ENCODE measurements at regions not wholly inside any gene's neighbourhood (a gene's known extent, or its start where the extent isn't known, plus 50 kb on each side); places are given as distances from the start of the nearest gene placed in this dataset.

DNA sequence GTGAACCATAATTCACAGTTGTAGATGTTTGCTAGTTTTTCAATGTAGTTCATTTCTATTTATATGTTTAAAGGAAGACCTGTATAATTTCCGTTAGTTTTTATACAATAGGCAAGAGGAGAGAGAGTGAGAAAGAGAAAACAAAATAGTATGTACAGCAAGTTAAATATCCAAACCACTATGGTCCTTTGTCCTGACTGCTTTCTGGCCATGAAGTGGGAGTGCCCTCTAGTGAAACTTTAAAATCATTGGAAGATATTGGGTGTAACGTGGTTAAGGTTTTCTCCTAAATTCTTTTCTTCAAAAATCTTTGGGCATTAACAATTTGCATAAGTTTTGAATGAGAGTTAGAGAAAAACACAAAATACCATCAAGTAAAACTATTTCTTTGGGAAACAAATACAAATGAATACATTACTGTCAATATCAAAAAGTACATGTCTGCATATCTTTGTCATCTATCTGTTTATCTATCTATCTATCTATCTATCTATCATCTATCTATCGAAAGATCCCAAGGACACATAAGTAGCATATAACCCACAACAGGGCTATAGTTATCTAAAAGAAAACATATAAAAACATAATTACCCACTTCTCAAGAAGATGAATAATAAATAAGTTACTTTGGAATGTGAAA lies 534.6 kb upstream of the ATP11B start:
- no peaks in the 10 kb centered on the region for H3K27me3 ChIP-seq (ENCODE audit: control insufficient read depth, insufficient read depth, low read length)
- Mint-ChIP-seq H3K9me3 (peaks cover 5 to 6% of the 10 kb centered on the region in 2 donors), H3K4me1 (no peaks in the 10 kb centered on the region), H3K4me3 (no peak overlapping the region), H3K27me3 (ENCODE audit: low read depth in 2 of 2) (no peaks in the 10 kb centered on the region), H3K36me3 (no peaks in the 10 kb centered on the region), H3K27ac (no peak overlapping the region)
- no peaks in the 10 kb centered on the region for H3K36me3 ChIP-seq (ENCODE audit: control insufficient read depth, insufficient read depth, low read length)
- no peak overlapping the region for H3K27ac ChIP-seq (ENCODE audit: low read length)
- H3K4me3 ChIP-seq (ENCODE audit: low read length): no peak overlapping the region
- no peak for ATAC-seq
- intact Hi-C loops (cut with micrococcal nuclease): no loop called here
- TF ChIP-seq, protein P1, sequence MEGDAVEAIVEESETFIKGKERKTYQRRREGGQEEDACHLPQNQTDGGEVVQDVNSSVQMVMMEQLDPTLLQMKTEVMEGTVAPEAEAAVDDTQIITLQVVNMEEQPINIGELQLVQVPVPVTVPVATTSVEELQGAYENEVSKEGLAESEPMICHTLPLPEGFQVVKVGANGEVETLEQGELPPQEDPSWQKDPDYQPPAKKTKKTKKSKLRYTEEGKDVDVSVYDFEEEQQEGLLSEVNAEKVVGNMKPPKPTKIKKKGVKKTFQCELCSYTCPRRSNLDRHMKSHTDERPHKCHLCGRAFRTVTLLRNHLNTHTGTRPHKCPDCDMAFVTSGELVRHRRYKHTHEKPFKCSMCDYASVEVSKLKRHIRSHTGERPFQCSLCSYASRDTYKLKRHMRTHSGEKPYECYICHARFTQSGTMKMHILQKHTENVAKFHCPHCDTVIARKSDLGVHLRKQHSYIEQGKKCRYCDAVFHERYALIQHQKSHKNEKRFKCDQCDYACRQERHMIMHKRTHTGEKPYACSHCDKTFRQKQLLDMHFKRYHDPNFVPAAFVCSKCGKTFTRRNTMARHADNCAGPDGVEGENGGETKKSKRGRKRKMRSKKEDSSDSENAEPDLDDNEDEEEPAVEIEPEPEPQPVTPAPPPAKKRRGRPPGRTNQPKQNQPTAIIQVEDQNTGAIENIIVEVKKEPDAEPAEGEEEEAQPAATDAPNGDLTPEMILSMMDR (IDR thresholded peaks at IDR 0.05): no peak
- 33% methylated on average over 2 of the region's 3 CpGs for WGBS (ENCODE audit: insufficient coverage)
- H3K4me1 ChIP-seq (ENCODE audit: control insufficient read depth, insufficient read depth, low read length): no peaks in the 10 kb centered on the region
- no peaks in the 10 kb centered on the region for H3K9me3 ChIP-seq (ENCODE audit: control insufficient read depth, insufficient read depth, low read length)
- no peak for DNase-seq

DNA sequence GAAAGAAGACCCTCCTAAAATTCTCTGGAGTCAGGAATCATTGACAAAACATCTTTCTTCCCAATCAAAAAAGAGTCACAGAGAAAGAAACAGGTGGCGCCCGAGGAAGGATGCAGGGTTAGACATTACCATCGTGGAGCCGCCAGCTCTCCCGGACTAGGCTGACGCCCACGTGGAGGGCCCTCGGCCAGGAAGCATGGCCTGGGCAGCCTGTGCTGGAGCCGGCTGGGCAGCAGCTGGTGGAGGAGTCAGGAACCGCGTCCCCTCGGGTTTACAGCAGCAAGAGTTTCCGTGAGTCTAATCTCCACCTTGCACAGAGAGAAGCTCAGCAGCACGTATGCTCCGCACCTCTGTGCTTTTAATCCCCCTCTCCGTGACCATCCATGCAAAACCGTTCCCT lies 533.7 kb upstream of the ATP11B start:
- H3K27ac Mint-ChIP-seq: no peak overlapping the region
- intact Hi-C loops (cut with micrococcal nuclease): no loop called here
- no peak overlapping the region for H3K4me3 ChIP-seq (ENCODE audit: low read length)
- no peaks in the 10 kb centered on the region for H3K36me3 Mint-ChIP-seq
- WGBS (ENCODE audit: insufficient coverage): 55% methylated on average over 17 of the region's 17 CpGs
- no peak overlapping the region for H3K27ac ChIP-seq (ENCODE audit: low read length)
- peaks cover 5% of the 10 kb centered on the region in 2 donors for H3K9me3 Mint-ChIP-seq
- DNase-seq (no peak), ATAC-seq (no peak)
- no peaks in the 10 kb centered on the region for H3K36me3 ChIP-seq (ENCODE audit: control insufficient read depth, insufficient read depth, low read length)
- H3K4me3 Mint-ChIP-seq: no peak overlapping the region
- H3K4me1 Mint-ChIP-seq: no peaks in the 10 kb centered on the region
- no peaks in the 10 kb centered on the region for H3K4me1 ChIP-seq (ENCODE audit: control insufficient read depth, insufficient read depth, low read length)
- no peaks in the 10 kb centered on the region for H3K9me3 ChIP-seq (ENCODE audit: control insufficient read depth, insufficient read depth, low read length)
- no peaks in the 10 kb centered on the region for H3K27me3 ChIP-seq (ENCODE audit: control insufficient read depth, insufficient read depth, low read length)
- TF ChIP-seq, protein P1 (IDR thresholded peaks at IDR 0.05): no peak
- no peaks in the 10 kb centered on the region for H3K27me3 Mint-ChIP-seq (ENCODE audit: low read depth in 2 of 2)

DNA sequence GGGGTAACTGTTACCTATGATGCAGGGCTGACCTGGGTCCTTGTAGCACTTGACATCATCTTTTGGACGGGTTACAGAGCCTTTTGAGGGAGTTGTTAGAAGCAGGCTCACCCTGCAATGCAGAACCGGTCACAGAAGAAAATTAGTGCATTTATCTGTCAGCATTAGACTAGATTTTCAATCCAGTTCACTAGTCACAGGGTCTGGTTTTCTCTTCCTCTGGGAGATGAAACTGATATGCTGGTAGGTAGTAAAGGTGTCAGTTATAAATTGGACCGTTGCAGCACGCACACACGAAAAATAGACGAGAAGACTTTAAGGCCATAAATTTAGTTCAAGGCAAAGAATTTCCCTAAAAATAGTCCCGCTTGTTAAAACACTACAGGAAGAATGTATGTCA lies 532.3 kb upstream of the ATP11B start:
- Histone ChIP-seq H3K4me1 (ENCODE audit: control insufficient read depth, insufficient read depth, low read length) (no peaks in the 10 kb centered on the region), H3K27me3 (ENCODE audit: control insufficient read depth, insufficient read depth, low read length) (no peaks in the 10 kb centered on the region), H3K9me3 (ENCODE audit: control insufficient read depth, insufficient read depth, low read length) (no peaks in the 10 kb centered on the region), H3K4me3 (ENCODE audit: low read length) (no peak overlapping the region), H3K36me3 (ENCODE audit: control insufficient read depth, insufficient read depth, low read length) (no peaks in the 10 kb centered on the region), H3K27ac (ENCODE audit: low read length) (no peak overlapping the region)
- DNase-seq: no peak
- H3K9me3 Mint-ChIP-seq: peaks cover 3% of the 10 kb centered on the region in 2 donors
- no peaks in the 10 kb centered on the region for H3K27me3 Mint-ChIP-seq (ENCODE audit: low read depth in 2 of 2)
- intact Hi-C loops (cut with micrococcal nuclease): no loop called here
- no peaks in the 10 kb centered on the region for H3K4me1 Mint-ChIP-seq
- WGBS (ENCODE audit: insufficient coverage): 39% methylated on average over 7 of the region's 7 CpGs
- no peak for ATAC-seq
- H3K36me3 Mint-ChIP-seq: no peaks in the 10 kb centered on the region
- H3K27ac Mint-ChIP-seq: no peak overlapping the region
- TF ChIP-seq, protein P1 (IDR thresholded peaks at IDR 0.05): no peak
- no peak overlapping the region for H3K4me3 Mint-ChIP-seq

DNA sequence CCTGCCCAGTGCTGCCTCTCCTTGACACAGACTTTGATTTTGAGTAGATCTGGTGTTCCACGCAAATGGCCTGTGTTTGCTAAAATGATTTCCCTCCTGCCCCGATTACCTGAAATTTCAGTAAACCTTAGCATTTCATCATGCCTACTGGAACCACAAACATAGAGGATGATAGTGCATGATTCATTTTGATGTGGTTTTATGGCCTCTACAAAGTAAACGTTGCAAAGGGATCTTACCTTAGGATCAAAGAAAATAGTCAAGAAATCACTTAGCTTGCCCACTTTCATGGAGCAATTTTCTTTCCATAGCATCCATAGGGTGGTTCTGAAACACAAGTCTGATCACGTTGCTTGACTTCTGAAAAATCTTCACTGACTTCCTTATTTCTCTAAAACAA lies 524.6 kb upstream of the ATP11B start:
- Mint-ChIP-seq H3K4me3 (no peak overlapping the region), H3K27ac (no peak overlapping the region), H3K9me3 (peaks cover 2 to 6% of the 10 kb centered on the region in 2 donors), H3K36me3 (no peaks in the 10 kb centered on the region), H3K4me1 (no peaks in the 10 kb centered on the region), H3K27me3 (ENCODE audit: low read depth in 2 of 2) (no peaks in the 10 kb centered on the region)
- intact Hi-C loops (cut with micrococcal nuclease): no loop called here
- H3K4me1 ChIP-seq (ENCODE audit: control insufficient read depth, insufficient read depth, low read length): no peaks in the 10 kb centered on the region
- ATAC-seq: no peak
- no peak overlapping the region for H3K27ac ChIP-seq (ENCODE audit: low read length)
- H3K27me3 ChIP-seq (ENCODE audit: control insufficient read depth, insufficient read depth, low read length): no peaks in the 10 kb centered on the region
- no peaks in the 10 kb centered on the region for H3K9me3 ChIP-seq (ENCODE audit: control insufficient read depth, insufficient read depth, low read length)
- WGBS (ENCODE audit: insufficient coverage): 85% methylated on average over 4 of the region's 4 CpGs
- TF ChIP-seq, protein P1 (IDR thresholded peaks at IDR 0.05): no peak
- H3K4me3 ChIP-seq (ENCODE audit: low read length): no peak overlapping the region
- H3K36me3 ChIP-seq (ENCODE audit: control insufficient read depth, insufficient read depth, low read length): no peaks in the 10 kb centered on the region
- DNase-seq: no peak
